8988T (cell line): ENCODE measurements at regions not wholly inside any gene's neighbourhood (a gene's known extent, or its start where the extent isn't known, plus 50 kb on each side); places are given as distances from the start of the nearest gene placed in this dataset.
"Not testable (repeated sequence)": the region's sequence is repeated elsewhere in the genome, so short reads cannot be mapped to it uniquely, and the experiment has no call there.

ENCODE experiments used
- DNase-seq: peaks from one replicate; pipeline ENCODE4 v3.0.0; 2011

- no peak for DNase-seq
These were observed 52.6 kb upstream of the AGA start for GRCh38 chr4:177494791-177495190.

GRCh38 chr4:177495626-177496025 lies 53.4 kb upstream of the AGA start:
- DNase-seq: not testable (repeated sequence)

GRCh38 chr4:177499537-177499936 lies 57.3 kb upstream of the AGA start:
- no peak for DNase-seq

GRCh38 chr4:177505171-177505615 lies 63.0 kb upstream of the AGA start:
- no peak for DNase-seq

GRCh38 chr4:177508662-177509061 lies 66.4 kb upstream of the AGA start:
- DNase-seq: no peak

- no peak for DNase-seq
These were observed 67.0 kb upstream of the AGA start for GRCh38 chr4:177509226-177509745.

- DNase-seq: no peak
These were observed 69.4 kb upstream of the AGA start for GRCh38 chr4:177511611-177512010.

GRCh38 chr4:177512646-177513045 lies 70.4 kb upstream of the AGA start:
- DNase-seq: no peak

GRCh38 chr4:177517862-177518261 lies 75.6 kb upstream of the AGA start:
- no peak for DNase-seq

GRCh38 chr4:177519481-177520260 lies 77.4 kb upstream of the AGA start:
- no peak for DNase-seq

- no peak for DNase-seq
These were observed 86.4 kb upstream of the AGA start for GRCh38 chr4:177528620-177529019.

GRCh38 chr4:177530561-177530960 lies 88.3 kb upstream of the AGA start:
- DNase-seq: no peak

- DNase-seq: no peak
These were observed 90.1 kb upstream of the AGA start for GRCh38 chr4:177532358-177532757.

- not testable (repeated sequence) for DNase-seq
These were observed 92.6 kb upstream of the AGA start for GRCh38 chr4:177534841-177535240.

- no peak for DNase-seq
These were observed 104.5 kb upstream of the AGA start for GRCh38 chr4:177546745-177547144.

GRCh38 chr4:177547985-177548384 lies 105.7 kb upstream of the AGA start:
- DNase-seq: no peak

- DNase-seq: no peak
These were observed 112.9 kb upstream of the AGA start for GRCh38 chr4:177555007-177555574.

GRCh38 chr4:177557416-177557815 lies 115.2 kb upstream of the AGA start:
- no peak for DNase-seq

- no peak for DNase-seq
These were observed 116.8 kb upstream of the AGA start for GRCh38 chr4:177558995-177559394.

- DNase-seq: no peak
These were observed 119.9 kb upstream of the AGA start for GRCh38 chr4:177562163-177562562.

- no peak for DNase-seq
These were observed 120.6 kb upstream of the AGA start for GRCh38 chr4:177562859-177563258.

- no peak for DNase-seq
These were observed 124.5 kb upstream of the AGA start for GRCh38 chr4:177566691-177567090.

- no peak for DNase-seq
These were observed 126.7 kb upstream of the AGA start for GRCh38 chr4:177568931-177569330.

- no peak for DNase-seq
These were observed 127.2 kb upstream of the AGA start for GRCh38 chr4:177569434-177569833.

- no peak for DNase-seq
These were observed 131.3 kb upstream of the AGA start for GRCh38 chr4:177573507-177573906.
